H9 (cell line): ENCODE measurements at regions not wholly inside any gene's neighbourhood (a gene's known extent, or its start where the extent isn't known, plus 50 kb on each side); places are given as distances from the start of the nearest gene placed in this dataset.

Experiments used
- DNase-seq: peaks from one replicate; pipeline ENCODE4 v3.0.0-alpha.2; 2017
- H2AFZ ChIP-seq: one replicate; pipeline ENCODE4 v1.6.1; 2013; ENCODE audit warnings: mild to moderate bottlenecking, low read length, control low read depth, moderate library complexity
- H2AK5ac ChIP-seq: 2 replicates; pipeline ENCODE4 v1.6.1; 2013; ENCODE audit warnings: low read length, control low read depth, mixed read lengths; ENCODE audit not compliant: insufficient read length
- H2BK120ac ChIP-seq: one replicate; pipeline ENCODE4 v1.6.1; 2013; ENCODE audit warnings: low read depth, mild to moderate bottlenecking, low read length, control low read depth, inconsistent platforms; ENCODE audit not compliant: poor library complexity, severe bottlenecking
- H2BK12ac ChIP-seq: 2 replicates; pipeline ENCODE4 v1.6.1; 2013; ENCODE audit warnings: low read length, control low read depth, mixed read lengths, low read depth; ENCODE audit not compliant: insufficient read length
- H2BK15ac ChIP-seq: 2 replicates; pipeline ENCODE4 v1.6.1; 2013; ENCODE audit warnings: low read depth, low read length, control low read depth
- H2BK20ac ChIP-seq: one replicate; pipeline ENCODE4 v1.6.1; 2013; ENCODE audit warnings: low read depth, mild to moderate bottlenecking, low read length, control low read depth, inconsistent platforms; ENCODE audit not compliant: poor library complexity, severe bottlenecking
- H2BK5ac ChIP-seq: 2 replicates; pipeline ENCODE4 v1.6.1; 2013; ENCODE audit warnings: low read length, control low read depth, mixed read lengths; ENCODE audit not compliant: insufficient read length
- H3K14ac ChIP-seq: 2 replicates; pipeline ENCODE4 v1.6.1; 2013; ENCODE audit warnings: low read length, control low read depth; ENCODE audit not compliant: insufficient read depth
- H3K18ac ChIP-seq: 2 replicates; pipeline ENCODE4 v1.6.1; 2013; ENCODE audit warnings: low read depth, mild to moderate bottlenecking, mixed read lengths, low read length, control low read depth; ENCODE audit not compliant: insufficient read length
- H3K23ac ChIP-seq: 2 replicates; pipeline ENCODE4 v1.6.1; 2013; ENCODE audit warnings: low read length, control low read depth, mixed read lengths, low read depth; ENCODE audit not compliant: insufficient read length
- H3K23me2 ChIP-seq: 2 replicates; pipeline ENCODE4 v1.6.1; 2013; ENCODE audit warnings: low read depth, mild to moderate bottlenecking, mixed read lengths, low read length, control low read depth; ENCODE audit not compliant: insufficient read length, poor library complexity, severe bottlenecking
- H3K27ac ChIP-seq: 2 replicates; pipeline ENCODE4 v1.5.1; 2013; ENCODE audit warnings: low read length, control low read depth, mixed read lengths, low read depth; ENCODE audit not compliant: insufficient read length
- H3K27me3 ChIP-seq: 2 replicates; pipeline ENCODE4 v1.6.1; 2013; ENCODE audit warnings: low read length, control low read depth, inconsistent platforms; ENCODE audit not compliant: insufficient read depth
- H3K4ac ChIP-seq: 2 replicates; pipeline ENCODE4 v1.6.1; 2013; ENCODE audit warnings: low read depth, mild to moderate bottlenecking, control low read depth, inconsistent platforms, low read length, moderate library complexity
- H3K4me1 ChIP-seq: 2 replicates; pipeline ENCODE4 v1.6.1; 2013; ENCODE audit warnings: low read length, control low read depth, inconsistent platforms; ENCODE audit not compliant: insufficient read depth
- H3K4me2 ChIP-seq: 2 replicates; pipeline ENCODE4 v1.6.1; 2013; ENCODE audit warnings: low read length, control low read depth, mixed read lengths; ENCODE audit not compliant: insufficient read length, insufficient read depth
- H3K56ac ChIP-seq: 2 replicates; pipeline ENCODE4 v1.6.1; 2013; ENCODE audit warnings: low read depth, mild to moderate bottlenecking, mixed read lengths, low read length, control low read depth; ENCODE audit not compliant: insufficient read length
- H3K79me1 ChIP-seq: 2 replicates; pipeline ENCODE4 v1.6.1; 2013; ENCODE audit warnings: low read depth, mild to moderate bottlenecking, moderate library complexity, low read length, control low read depth, inconsistent platforms; ENCODE audit not compliant: insufficient read depth, poor library complexity, severe bottlenecking
- H3K79me2 ChIP-seq: 2 replicates; pipeline ENCODE4 v1.6.1; 2013; ENCODE audit warnings: low read length, control low read depth, inconsistent platforms; ENCODE audit not compliant: insufficient read depth
- H3K9ac ChIP-seq: 2 replicates; pipeline ENCODE4 v1.6.1; 2013; ENCODE audit warnings: low read length, control low read depth, mixed read lengths; ENCODE audit not compliant: insufficient read length; ENCODE audit errors: extremely low read depth
- H3K9me3 ChIP-seq: one replicate; pipeline ENCODE4 v1.6.1; 2013; ENCODE audit warnings: low read depth, low read length, inconsistent platforms; ENCODE audit not compliant: control insufficient read depth
- H3T11ph ChIP-seq: one replicate; pipeline ENCODE4 v1.6.1; 2013; ENCODE audit warnings: mild to moderate bottlenecking, low read length, control low read depth, inconsistent platforms
- H4K20me1 ChIP-seq: one replicate; pipeline ENCODE4 v1.6.1; 2013; ENCODE audit not compliant: control insufficient read depth, insufficient read length, insufficient read depth
- H4K5ac ChIP-seq: 2 replicates; pipeline ENCODE4 v1.6.1; 2013; ENCODE audit warnings: low read depth, mild to moderate bottlenecking, mixed read lengths, low read length, control low read depth; ENCODE audit not compliant: insufficient read length
- H4K8ac ChIP-seq: replicated peaks from 2 replicates; pipeline ENCODE4 v1.6.1; 2013; ENCODE audit warnings: low read length, control low read depth, mixed read lengths, low read depth; ENCODE audit not compliant: insufficient read length
- H4K91ac ChIP-seq: 2 replicates; pipeline ENCODE4 v1.6.1; 2013; ENCODE audit warnings: low read depth, mild to moderate bottlenecking, moderate library complexity, mixed read lengths, low read length, control low read depth; ENCODE audit not compliant: insufficient read length
- H3K27ac Mint-ChIP-seq, 3 experiments: 2 replicates in 2 of 3; 3 replicates in 1 of 3; pipeline ENCODE4 v1.8.0; 2020 to 2021; ENCODE audit warnings: mixed read lengths in 3 of 3, mild to moderate bottlenecking in 1 of 3, moderate library complexity in 1 of 3
- H3K27me3 Mint-ChIP-seq: 2 replicates; pipeline ENCODE4 v1.8.0; 2021; ENCODE audit warnings: low read depth, mild to moderate bottlenecking, moderate library complexity, mixed read lengths
- H3K36me3 Mint-ChIP-seq, 3 experiments: 2 replicates in 2 of 3; 3 replicates in 1 of 3; pipeline ENCODE4 v1.8.0; 2020 to 2021; ENCODE audit warnings: low read depth in 3 of 3, mixed read lengths in 3 of 3; ENCODE audit not compliant: insufficient read depth in 1 of 3
- H3K4me1 Mint-ChIP-seq, 2 experiments: 2 replicates each; pipeline ENCODE4 v1.8.0; 2020; ENCODE audit warnings: mixed read lengths in 2 of 2
- H3K4me3 Mint-ChIP-seq, 2 experiments: 2 replicates in 1 of 2; 3 replicates in 1 of 2; pipeline ENCODE4 v1.8.0; 2020 to 2021; ENCODE audit warnings: mild to moderate bottlenecking in 2 of 2, mixed read lengths in 2 of 2, moderate library complexity in 1 of 2
- H3K9me3 Mint-ChIP-seq, 2 experiments: 2 replicates in 1 of 2; 3 replicates in 1 of 2; pipeline ENCODE4 v1.8.0; 2020; ENCODE audit warnings: mild to moderate bottlenecking in 2 of 2, mixed read lengths in 2 of 2, moderate library complexity in 1 of 2
- CTCF ChIP-seq: fragments of 200-600 bp; sonication (generic); conservative IDR thresholded peaks from 3 replicates; pipeline ENCODE4 v1.8.0; 2021; ENCODE audit warnings: antibody characterized with exemption, mild to moderate bottlenecking
- WGBS: extraction: QIAGEN DNeasy Blood & Tissue Kit; methylation state at CpG from one replicate; pipeline ENCODE4 v1.1.7; 2013; ENCODE audit warnings: missing lambda C conversion rate, low lambda C conversion rate, mixed read lengths; ENCODE audit not compliant: insufficient read length; ENCODE audit errors: extremely low coverage; 5-methylcytosine and 5-hydroxymethylcytosine counted together

- no peak for TF ChIP-seq CTCF
- no peak overlapping the region for H3K4me2 ChIP-seq
- WGBS: no CpG with 5 or more reads among the region's 2 CpGs
- no peaks in the 10 kb centered on the region for H3K4me1 ChIP-seq
- H2BK12ac ChIP-seq: no peak overlapping the region
- H3K4ac ChIP-seq: no peak overlapping the region
- no peak for DNase-seq
- H3K56ac ChIP-seq: no peak overlapping the region
- H3K36me3 Mint-ChIP-seq: peaks cover 0 to 5% (median 4%) of the 10 kb centered on the region in 3 experiments; a peak in 4 of 7 replicates
- H2AK5ac ChIP-seq: no peak overlapping the region
- no peak overlapping the region for H3K18ac ChIP-seq
- H3K9me3 Mint-ChIP-seq: peaks cover 8% of the 10 kb centered on the region in 2 experiments; a peak in 4 of 5 replicates
- no peak overlapping the region for H2BK120ac ChIP-seq
- no peaks in the 10 kb centered on the region for H3K27me3 Mint-ChIP-seq
- no peak overlapping the region for H3K23ac ChIP-seq
- H2AFZ ChIP-seq: no peak overlapping the region
- H3K23me2 ChIP-seq: no peaks in the 10 kb centered on the region
- H4K20me1 ChIP-seq: no peaks in the 10 kb centered on the region
- H2BK15ac ChIP-seq: no peak overlapping the region
- H3K4me3 Mint-ChIP-seq: no peak overlapping the region
- no peaks in the 10 kb centered on the region for H3K79me1 ChIP-seq
- H3K9me3 ChIP-seq: no peaks in the 10 kb centered on the region
- H3K27me3 ChIP-seq: no peaks in the 10 kb centered on the region
- peaks cover 6% of the 10 kb centered on the region in 2 experiments for H3K4me1 Mint-ChIP-seq
- H4K91ac ChIP-seq: no peak overlapping the region
- no peak overlapping the region for H2BK20ac ChIP-seq
- no peak overlapping the region for H3K27ac ChIP-seq
- no peaks in the 10 kb centered on the region for H3K79me2 ChIP-seq
- no peak overlapping the region for H2BK5ac ChIP-seq
- H3K14ac ChIP-seq: no peak overlapping the region
- H3T11ph ChIP-seq: no peak overlapping the region
- H4K8ac ChIP-seq: no peak overlapping the region
- H3K9ac ChIP-seq: no peak overlapping the region
- H3K27ac Mint-ChIP-seq: no peak overlapping the region
- H4K5ac ChIP-seq: no peak overlapping the region
Measured at GRCh38 chr3:7929319-7929889, 572.2 kb upstream of the LMCD1 start.
